GM21723 (cell line): ENCODE measurements at regions not wholly inside any gene's neighbourhood (a gene's known extent, or its start where the extent isn't known, plus 50 kb on each side); places are given as distances from the start of the nearest gene placed in this dataset.

Source experiments
- ATAC-seq: cut with Tn5 transposase; IDR thresholded peaks from one replicate; pipeline ENCODE4 v1.9.1; 2021; ENCODE audit warnings: mild to moderate bottlenecking, moderate library complexity; ENCODE audit not compliant: unreplicated experiment

DNA sequence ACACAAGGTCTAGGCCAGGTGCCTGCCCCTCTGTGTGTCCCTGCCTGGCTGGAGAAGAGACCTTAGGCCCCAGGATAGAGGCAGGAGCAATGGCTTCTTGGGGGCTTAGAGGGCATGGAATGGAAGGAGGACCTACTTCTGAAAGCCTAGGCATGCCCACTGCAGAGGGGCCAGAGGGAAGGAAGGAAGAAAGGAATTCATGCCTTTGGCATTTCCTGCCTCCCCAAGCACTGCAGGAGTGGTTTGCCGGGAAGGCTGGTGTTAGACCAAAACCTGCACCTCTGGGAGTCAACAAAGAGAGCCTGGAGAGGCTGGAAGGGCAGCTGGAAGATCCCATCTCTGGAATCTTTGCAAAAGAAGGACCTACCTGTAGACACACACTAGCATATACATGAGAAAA lies 50.7 kb upstream of the KCNE2 start:
- ATAC-seq, result no peak
